Activated CD4-positive, alpha-beta memory T cell treated with anti-CD3 and anti-CD28 coated beads, Interleukin-2, amount 10 ng/mL, durations not matched to agents 7 days and 5 days (primary cell): ENCODE measurements at regions not wholly inside any gene's neighbourhood (a gene's known extent, or its start where the extent isn't known, plus 50 kb on each side); places are given as distances from the start of the nearest gene placed in this dataset.

Source experiments
- CTCF ChIA-PET: fragments of 350-600 bp; sonication (Branson Sonifier 250); formaldehyde crosslinking; loops from one replicate; lab custom pipeline; 2021; ENCODE audit warnings: antibody characterized with exemption, inconsistent platforms; lab: Charles Lee
- POLR2A ChIA-PET: fragments of 350-600 bp; sonication (Branson Sonifier 250); formaldehyde crosslinking; loops from one replicate; lab custom pipeline; 2021; ENCODE audit warnings: antibody characterized with exemption; lab: Charles Lee
- DNase-seq: peaks from one replicate; pipeline ENCODE4 v3.0.0-alpha.2; 2020
- H3K27ac Mint-ChIP-seq: one replicate; pipeline ENCODE4 v1.8.0; 2021; ENCODE audit warnings: mild to moderate bottlenecking, mixed read lengths
- H3K27me3 Mint-ChIP-seq: one replicate; pipeline ENCODE4 v1.8.0; 2021; ENCODE audit warnings: mixed read lengths
- H3K36me3 Mint-ChIP-seq: one replicate; pipeline ENCODE4 v1.8.0; 2021; ENCODE audit warnings: low read depth, mixed read lengths
- H3K4me1 Mint-ChIP-seq: one replicate; pipeline ENCODE4 v1.8.0; 2021; ENCODE audit warnings: mixed read lengths
- H3K4me3 Mint-ChIP-seq: one replicate; pipeline ENCODE4 v1.8.0; 2021; ENCODE audit warnings: mild to moderate bottlenecking, mixed read lengths
- H3K9me3 Mint-ChIP-seq: one replicate; pipeline ENCODE4 v1.8.0; 2021; ENCODE audit warnings: mixed read lengths

GRCh38 chr15:35669432-35670045 is 123.6 kb upstream of the DPH6 start:
- H3K36me3 Mint-ChIP-seq: no peaks in the 10 kb centered on the region
- H3K4me1 Mint-ChIP-seq: peaks cover 13% of the 10 kb centered on the region
- no peak for DNase-seq
- CTCF ChIA-PET: no interaction called here
- no peak overlapping the region for H3K4me3 Mint-ChIP-seq
- H3K27ac Mint-ChIP-seq: no peak overlapping the region
- POLR2A ChIA-PET: no interaction called here
- H3K27me3 Mint-ChIP-seq: no peaks in the 10 kb centered on the region
- H3K9me3 Mint-ChIP-seq: no peaks in the 10 kb centered on the region

DNA sequence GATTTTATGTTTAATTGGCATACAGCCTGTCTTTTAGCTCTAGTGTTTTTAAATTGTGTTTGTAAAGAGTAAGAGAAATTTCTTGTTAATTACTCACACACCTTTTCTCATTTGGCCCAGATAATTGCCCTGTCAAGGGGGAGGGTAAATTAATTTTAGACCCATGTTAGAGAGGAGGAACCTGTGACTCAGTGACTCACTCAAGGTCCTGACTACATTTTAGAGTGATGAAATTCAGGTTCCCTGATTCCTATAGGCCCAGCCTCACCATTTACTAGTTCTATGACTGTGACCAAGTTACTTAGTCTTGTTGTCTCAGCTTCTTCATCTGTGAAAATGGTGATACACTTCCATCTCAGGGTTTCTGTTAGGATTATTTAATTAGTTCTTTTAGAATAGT is 125.2 kb upstream of the DPH6 start:
- Mint-ChIP-seq H3K27me3 (no peaks in the 10 kb centered on the region), H3K4me3 (no peak overlapping the region), H3K27ac (no peak overlapping the region), H3K4me1 (peaks cover 13% of the 10 kb centered on the region), H3K9me3 (no peaks in the 10 kb centered on the region), H3K36me3 (no peaks in the 10 kb centered on the region)
- ChIA-PET CTCF (no interaction called here), POLR2A (no interaction called here)
- DNase-seq: no peak

DNA sequence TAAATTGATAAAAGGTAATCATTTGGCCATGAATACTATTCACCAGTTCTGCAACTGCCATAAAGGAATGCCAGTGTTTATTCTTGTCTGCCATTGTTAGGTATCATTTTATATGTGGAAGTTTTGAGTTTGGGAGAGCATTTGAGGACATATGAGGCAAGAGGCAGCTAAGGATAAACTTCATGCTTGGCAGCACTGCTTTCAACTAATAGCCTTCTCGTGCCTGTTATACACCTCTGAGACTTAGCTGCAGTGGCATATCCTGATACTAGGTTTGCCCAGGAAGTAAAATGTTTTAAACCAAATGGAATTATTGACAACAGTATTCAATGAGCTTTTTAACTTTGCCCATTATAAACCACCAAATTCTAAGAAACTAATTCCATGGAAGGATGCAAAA is 126.0 kb upstream of the DPH6 start:
- Mint-ChIP-seq H3K4me3 (no peak overlapping the region), H3K9me3 (no peaks in the 10 kb centered on the region), H3K27me3 (no peaks in the 10 kb centered on the region), H3K27ac (no peak overlapping the region), H3K36me3 (no peaks in the 10 kb centered on the region), H3K4me1 (peaks cover 13% of the 10 kb centered on the region)
- CTCF ChIA-PET: no interaction called here
- DNase-seq: no peak
- POLR2A ChIA-PET: no interaction called here

GRCh38 chr15:35673093-35673684 is 127.2 kb upstream of the DPH6 start:
- DNase-seq: no peak
- H3K27me3 Mint-ChIP-seq: no peaks in the 10 kb centered on the region
- ChIA-PET CTCF (no interaction called here), POLR2A (no interaction called here)
- peaks cover 13% of the 10 kb centered on the region for H3K4me1 Mint-ChIP-seq
- H3K27ac Mint-ChIP-seq: peak overlapping the region; percentile 59
- H3K9me3 Mint-ChIP-seq: no peaks in the 10 kb centered on the region
- H3K4me3 Mint-ChIP-seq: peak overlapping the region; percentile 30
- H3K36me3 Mint-ChIP-seq: no peaks in the 10 kb centered on the region

DNA sequence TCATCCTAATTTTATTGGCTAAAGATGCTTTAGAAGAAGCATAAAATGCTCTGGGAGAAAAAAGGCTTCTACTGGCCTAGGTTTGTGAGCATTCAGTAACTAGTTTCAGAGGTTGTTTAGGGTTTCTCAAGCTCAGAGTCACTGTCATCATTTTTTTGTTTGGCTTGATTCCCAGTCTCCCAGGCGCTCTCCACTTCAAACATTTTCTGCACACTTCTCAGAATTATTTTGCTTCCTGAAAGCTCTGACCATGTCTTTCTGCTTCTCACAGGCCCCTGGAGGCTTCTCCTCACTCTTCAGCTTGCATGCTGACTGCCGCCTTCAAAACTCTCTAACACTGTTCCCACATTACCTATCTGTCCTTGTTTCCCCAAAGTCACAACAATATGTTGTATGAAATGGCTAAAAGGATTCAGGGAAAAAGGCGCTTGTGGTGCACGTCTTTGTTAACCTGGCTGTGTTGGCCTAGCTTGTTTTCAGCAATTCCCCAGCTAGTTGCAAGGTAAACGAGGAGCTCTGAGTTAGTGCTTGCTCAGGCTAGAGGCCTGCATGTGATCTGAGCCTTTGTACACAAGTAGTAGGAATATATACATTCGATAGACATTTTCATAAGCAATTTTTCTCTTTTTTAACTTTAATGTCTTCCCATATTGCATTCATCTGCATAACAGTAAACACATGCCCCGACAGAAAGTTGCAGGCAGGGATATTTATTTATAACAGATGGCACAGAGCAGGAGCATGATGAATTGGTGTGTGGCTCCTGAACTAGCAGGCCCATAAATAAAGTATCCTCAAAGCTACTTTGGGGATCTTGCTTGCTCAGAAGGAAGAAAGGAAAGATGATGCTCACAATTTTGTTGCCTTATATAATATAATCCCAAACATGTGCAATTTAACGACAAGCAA is 129.2 kb upstream of the DPH6 start:
- Mint-ChIP-seq H3K27ac (no peak overlapping the region), H3K4me3 (no peak overlapping the region), H3K36me3 (no peaks in the 10 kb centered on the region), H3K9me3 (no peaks in the 10 kb centered on the region), H3K27me3 (no peaks in the 10 kb centered on the region), H3K4me1 (peaks cover 13% of the 10 kb centered on the region)
- CTCF ChIA-PET: no interaction called here
- no peak for DNase-seq
- POLR2A ChIA-PET: no interaction called here

- no peak overlapping the region for H3K27ac Mint-ChIP-seq
- no peak overlapping the region for H3K4me3 Mint-ChIP-seq
- H3K4me1 Mint-ChIP-seq: no peaks in the 10 kb centered on the region
- POLR2A ChIA-PET: no interaction called here
- no peaks in the 10 kb centered on the region for H3K9me3 Mint-ChIP-seq
- no peaks in the 10 kb centered on the region for H3K36me3 Mint-ChIP-seq
- H3K27me3 Mint-ChIP-seq: peaks cover 3% of the 10 kb centered on the region
- DNase-seq: no peak
- CTCF ChIA-PET: no interaction called here
Observed at GRCh38 chr15:35678774-35679173, 132.8 kb upstream of the DPH6 start.

GRCh38 chr15:35679186-35679585 is 133.2 kb upstream of the DPH6 start:
- POLR2A ChIA-PET: no interaction called here
- Mint-ChIP-seq H3K4me1 (no peaks in the 10 kb centered on the region), H3K9me3 (no peaks in the 10 kb centered on the region), H3K4me3 (no peak overlapping the region), H3K27ac (no peak overlapping the region), H3K36me3 (no peaks in the 10 kb centered on the region), H3K27me3 (peaks cover 3% of the 10 kb centered on the region)
- no peak for DNase-seq
- CTCF ChIA-PET: no interaction called here

GRCh38 chr15:35680951-35681350 is 135.0 kb upstream of the DPH6 start:
- no peak overlapping the region for H3K4me3 Mint-ChIP-seq
- H3K27ac Mint-ChIP-seq: no peak overlapping the region
- no peaks in the 10 kb centered on the region for H3K36me3 Mint-ChIP-seq
- POLR2A ChIA-PET: no interaction called here
- H3K4me1 Mint-ChIP-seq: no peaks in the 10 kb centered on the region
- no peaks in the 10 kb centered on the region for H3K9me3 Mint-ChIP-seq
- no peak for DNase-seq
- CTCF ChIA-PET: no interaction called here
- peaks cover 7% of the 10 kb centered on the region for H3K27me3 Mint-ChIP-seq

GRCh38 chr15:35686347-35686746 is 140.4 kb upstream of the DPH6 start:
- H3K4me3 Mint-ChIP-seq: no peak overlapping the region
- no peaks in the 10 kb centered on the region for H3K9me3 Mint-ChIP-seq
- H3K27ac Mint-ChIP-seq: no peak overlapping the region
- H3K36me3 Mint-ChIP-seq: no peaks in the 10 kb centered on the region
- no peaks in the 10 kb centered on the region for H3K4me1 Mint-ChIP-seq
- H3K27me3 Mint-ChIP-seq: peaks cover 15% of the 10 kb centered on the region
- CTCF ChIA-PET: no interaction called here
- no peak for DNase-seq
- POLR2A ChIA-PET: no interaction called here

- POLR2A ChIA-PET: no interaction called here
- Mint-ChIP-seq H3K9me3 (no peaks in the 10 kb centered on the region), H3K27ac (no peak overlapping the region), H3K27me3 (peaks cover 12% of the 10 kb centered on the region), H3K4me3 (no peak overlapping the region), H3K4me1 (no peaks in the 10 kb centered on the region), H3K36me3 (no peaks in the 10 kb centered on the region)
- CTCF ChIA-PET: no interaction called here
- no peak for DNase-seq
Observed at GRCh38 chr15:35689266-35689665, 143.3 kb upstream of the DPH6 start.

GRCh38 chr15:35690089-35690488 is 144.1 kb upstream of the DPH6 start:
- H3K4me1 Mint-ChIP-seq: no peaks in the 10 kb centered on the region
- no peak for DNase-seq
- no peaks in the 10 kb centered on the region for H3K9me3 Mint-ChIP-seq
- ChIA-PET POLR2A (no interaction called here), CTCF (no interaction called here)
- H3K27ac Mint-ChIP-seq: no peak overlapping the region
- no peaks in the 10 kb centered on the region for H3K36me3 Mint-ChIP-seq
- H3K27me3 Mint-ChIP-seq: peaks cover 8% of the 10 kb centered on the region
- H3K4me3 Mint-ChIP-seq: no peak overlapping the region

- ChIA-PET POLR2A (no interaction called here), CTCF (no interaction called here)
- Mint-ChIP-seq H3K27me3 (peaks cover 8% of the 10 kb centered on the region), H3K9me3 (no peaks in the 10 kb centered on the region), H3K36me3 (no peaks in the 10 kb centered on the region), H3K4me1 (no peaks in the 10 kb centered on the region), H3K27ac (no peak overlapping the region), H3K4me3 (no peak overlapping the region)
- DNase-seq: no peak
Observed at GRCh38 chr15:35690698-35691116, 144.7 kb upstream of the DPH6 start.

DNA sequence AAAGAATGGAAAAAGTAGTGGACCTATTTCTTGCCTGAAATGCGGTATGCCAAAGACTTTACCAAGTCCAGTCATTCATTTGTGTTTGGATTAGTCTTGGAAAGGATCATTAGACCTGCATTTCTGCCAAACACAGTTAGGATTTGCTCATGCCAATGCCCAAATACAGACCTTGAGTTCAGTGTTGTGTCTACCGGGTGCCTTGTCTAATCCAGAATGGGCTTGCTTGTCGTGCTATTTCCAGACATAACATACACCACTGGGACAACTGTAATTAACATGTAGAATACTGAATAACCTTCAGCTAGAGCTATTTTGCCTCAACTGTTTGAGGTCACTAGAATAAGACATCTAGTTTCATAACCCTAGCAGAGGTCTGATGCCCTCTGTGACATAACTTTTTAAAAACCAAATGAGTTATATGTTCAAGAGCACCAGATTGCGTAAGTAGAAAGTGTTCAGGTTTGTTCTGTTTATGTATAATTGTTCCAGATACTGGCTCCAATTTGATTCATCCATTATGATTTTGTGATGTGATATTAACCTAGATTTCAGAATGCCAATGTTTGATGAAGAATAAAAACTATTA is 145.3 kb upstream of the DPH6 start:
- CTCF ChIA-PET: no interaction called here
- Mint-ChIP-seq H3K36me3 (no peaks in the 10 kb centered on the region), H3K9me3 (no peaks in the 10 kb centered on the region), H3K4me3 (no peak overlapping the region), H3K4me1 (no peaks in the 10 kb centered on the region), H3K27me3 (peaks cover 8% of the 10 kb centered on the region), H3K27ac (no peak overlapping the region)
- POLR2A ChIA-PET: no interaction called here
- DNase-seq: no peak
